ENCODE measurements at regions not wholly inside any gene's neighbourhood (a gene's known extent, or its start where the extent isn't known, plus 50 kb on each side); places are given as distances from the start of the nearest gene placed in this dataset.

- Histone ChIP-seq H3K4me2 (ENCODE audit: control insufficient read depth, extremely low read depth, insufficient read depth, low read depth, low read length) (no peak overlapping the region), H3K4me3 (ENCODE audit: control insufficient read depth in 2 of 3, extremely low read depth in 1 of 3, insufficient read depth in 2 of 3, low read depth in 1 of 3, low read length in 3 of 3) (no peak overlapping the region), H3K9me3 (ENCODE audit: control insufficient read depth, low read depth, low read length) (no peaks in the 10 kb centered on the region), H3K79me2 (ENCODE audit: control insufficient read depth, insufficient read depth, low read length) (no peaks in the 10 kb centered on the region), H2AFZ (ENCODE audit: control insufficient read depth, low read length) (no peak overlapping the region), H3K36me3 (ENCODE audit: control insufficient read depth in 2 of 2, extremely low read depth in 1 of 2, insufficient read depth in 2 of 2, low read length in 2 of 2) (no peaks in the 10 kb centered on the region), H3K27me3 (ENCODE audit: control insufficient read depth, extremely low read depth, insufficient read depth, low read length) (no peaks in the 10 kb centered on the region), H3K4me1 (ENCODE audit: control insufficient read depth, extremely low read depth, insufficient read depth, low read length) (no peaks in the 10 kb centered on the region), H4K20me1 (ENCODE audit: control insufficient read depth, extremely low read depth, insufficient read depth, low read length) (no peaks in the 10 kb centered on the region), H3K9ac (ENCODE audit: control insufficient read depth, extremely low read depth, insufficient read depth, low read length) (no peak overlapping the region), H3K9me1 (ENCODE audit: control insufficient read depth, extremely low read depth, insufficient read depth, low read length) (no peaks in the 10 kb centered on the region), H3K27ac (ENCODE audit: control insufficient read depth, insufficient read depth, low read length) (no peak overlapping the region)
- FAIRE-seq (no peak), DNase-seq (ENCODE audit: low read depth, low spot score) (no peak)
- dilution Hi-C loops (cut with MboI; ENCODE audit: extremely low pct_ligation_motif_present, low sequenced_read_pairs): no loop called here
- TF ChIP-seq EZH2 (IDR thresholded peaks at IDR 0.05; ENCODE audit: low read length): no peak
- no peak for TF ChIP-seq CTCF (optimal IDR thresholded peaks at IDR 0.05 in 1 of 3, IDR thresholded peaks at IDR 0.05 in 1 of 3, conservative IDR thresholded peaks at IDR 0.05 in 1 of 3; ENCODE audit: extremely low read depth in 1 of 3, insufficient read depth in 2 of 3, low read length in 3 of 3)
These were observed 241.6 kb upstream of the SGCG start for GRCh38 chr13:22939157-22939556.

GRCh38 chr13:22940090-22940710 lies 240.6 kb upstream of the SGCG start:
- H3K4me3 ChIP-seq (ENCODE audit: control insufficient read depth in 2 of 3, extremely low read depth in 1 of 3, insufficient read depth in 2 of 3, low read depth in 1 of 3, low read length in 3 of 3): no peak overlapping the region
- H3K9ac ChIP-seq (ENCODE audit: control insufficient read depth, extremely low read depth, insufficient read depth, low read length): no peak overlapping the region
- FAIRE-seq: no peak
- no peak for DNase-seq (ENCODE audit: low read depth, low spot score)
- H3K79me2 ChIP-seq (ENCODE audit: control insufficient read depth, insufficient read depth, low read length): no peaks in the 10 kb centered on the region
- H3K27me3 ChIP-seq (ENCODE audit: control insufficient read depth, extremely low read depth, insufficient read depth, low read length): no peaks in the 10 kb centered on the region
- no peaks in the 10 kb centered on the region for H3K9me3 ChIP-seq (ENCODE audit: control insufficient read depth, low read depth, low read length)
- no peaks in the 10 kb centered on the region for H3K36me3 ChIP-seq (ENCODE audit: control insufficient read depth in 2 of 2, extremely low read depth in 1 of 2, insufficient read depth in 2 of 2, low read length in 2 of 2)
- H3K27ac ChIP-seq (ENCODE audit: control insufficient read depth, insufficient read depth, low read length): no peak overlapping the region
- no peaks in the 10 kb centered on the region for H4K20me1 ChIP-seq (ENCODE audit: control insufficient read depth, extremely low read depth, insufficient read depth, low read length)
- dilution Hi-C loops (cut with MboI; ENCODE audit: extremely low pct_ligation_motif_present, low sequenced_read_pairs): no loop called here
- no peak overlapping the region for H2AFZ ChIP-seq (ENCODE audit: control insufficient read depth, low read length)
- TF ChIP-seq EZH2 (IDR thresholded peaks at IDR 0.05; ENCODE audit: low read length): no peak
- no peak for TF ChIP-seq CTCF (optimal IDR thresholded peaks at IDR 0.05 in 1 of 3, IDR thresholded peaks at IDR 0.05 in 1 of 3, conservative IDR thresholded peaks at IDR 0.05 in 1 of 3; ENCODE audit: extremely low read depth in 1 of 3, insufficient read depth in 2 of 3, low read length in 3 of 3)
- no peaks in the 10 kb centered on the region for H3K9me1 ChIP-seq (ENCODE audit: control insufficient read depth, extremely low read depth, insufficient read depth, low read length)
- H3K4me1 ChIP-seq (ENCODE audit: control insufficient read depth, extremely low read depth, insufficient read depth, low read length): no peaks in the 10 kb centered on the region
- no peak overlapping the region for H3K4me2 ChIP-seq (ENCODE audit: control insufficient read depth, extremely low read depth, insufficient read depth, low read depth, low read length)

Measured in keratinocyte (primary cell).